ENCODE measurements at regions not wholly inside any gene's neighbourhood (a gene's known extent, or its start where the extent isn't known, plus 50 kb on each side); places are given as distances from the start of the nearest gene placed in this dataset.

- TF ChIP-seq CTCF (conservative IDR thresholded peaks at IDR 0.05; ENCODE audit: low read length) (no peak), EZH2phosphoT487 (IDR thresholded peaks at IDR 0.05; ENCODE audit: borderline replicate concordance, low read depth, low read length) (no peak)
Measured at GRCh38 chr16:79339863-79340262, 260.7 kb downstream of the MAF start.
